HepG2 (cell line): ENCODE measurements at regions not wholly inside any gene's neighbourhood (a gene's known extent, or its start where the extent isn't known, plus 50 kb on each side); places are given as distances from the start of the nearest gene placed in this dataset.

Experiments used
- ATAC-seq: fragments of 200-7000 bp; cut with Tn5 transposase; 3 replicates; pipeline ENCODE4 v1.9.1; 2020; ENCODE audit warnings: mild to moderate bottlenecking, moderate library complexity
- BruUV-seq: library from RNA; stranded (reverse); fragments of 400-500 nt; replicated peaks from 2 replicates; lab custom pipeline; 2021; lab: Mats Ljungman, UMichigan
- CTCF ChIA-PET: fragments of 300-600 bp; formaldehyde crosslinking; extraction: SDS; loops from one replicate; lab custom pipeline; 2021; ENCODE audit warnings: low total read pairs, inconsistent platforms, low intra/inter-chr PET ratio; lab: Yijun Ruan, JAX
- POLR2A ChIA-PET: fragments of 350-600 bp; sonication (Branson Sonifier 250); formaldehyde crosslinking; loops from one replicate; lab custom pipeline; 2020; ENCODE audit warnings: antibody characterized with exemption, inconsistent platforms; lab: Yijun Ruan, JAX
- DNase-seq: peaks from one replicate; pipeline ENCODE4 v3.0.0-alpha.2; 2015; ENCODE audit warnings: low spot score
- FAIRE-seq: peaks from 3 replicates; lab custom pipeline; 2011; peaks lifted over from hg19 to GRCh38; lab: Jason Lieb, UNC
- H2AFZ ChIP-seq: one replicate; pipeline ENCODE4 v1.6.1; 2011; ENCODE audit warnings: low read length, inconsistent platforms
- H3K27ac ChIP-seq: fragments of 300-600 bp; 3 replicates; pipeline ENCODE4 v1.8.0; 2011; ENCODE audit warnings: mixed run types, mild to moderate bottlenecking, mixed read lengths, low read length, inconsistent platforms; ENCODE audit not compliant: insufficient read depth; ENCODE audit errors: extremely low read length
- H3K27me3 ChIP-seq, 2 experiments: fragments of 200-600 bp in 1 of 2; 2 replicates in 1 of 2; 3 replicates in 1 of 2; pipeline versions ENCODE4 v1.6.0 to v1.8.0; 2011; ENCODE audit warnings: low read length in 2 of 2, mild to moderate bottlenecking in 2 of 2, moderate library complexity in 2 of 2, inconsistent platforms in 1 of 2; ENCODE audit not compliant: insufficient read depth in 2 of 2, control insufficient read depth in 1 of 2
- H3K36me3 ChIP-seq, 2 experiments: fragments of 200-600 bp in 1 of 2; replicated peaks in 1 of 2; 2 replicates in 1 of 2; 3 replicates in 1 of 2; pipeline versions ENCODE4 v1.5.1 to v1.8.0; 2011; ENCODE audit warnings: low read length in 2 of 2, inconsistent platforms in 1 of 2; ENCODE audit not compliant: insufficient read depth in 2 of 2, control insufficient read depth in 1 of 2
- H3K4me1 ChIP-seq: 2 replicates; pipeline ENCODE4 v1.5.1; 2012; ENCODE audit warnings: low read length, inconsistent platforms; ENCODE audit not compliant: insufficient read depth
- H3K4me2 ChIP-seq: 2 replicates; pipeline ENCODE4 v1.6.0; 2011; ENCODE audit warnings: low read depth, low read length, inconsistent platforms
- H3K4me3 ChIP-seq, 3 experiments: fragments of 200-600 bp in 1 of 3; sonication (generic), shearing (Covaris generic) in 1 of 3; replicated peaks in 1 of 3; 2 replicates each; pipeline ENCODE4 v1.5.1; 2011 to 2016; ENCODE audit warnings: low read length in 3 of 3, inconsistent platforms in 2 of 3, low read depth in 2 of 3, mild to moderate bottlenecking in 2 of 3, control low read depth in 1 of 3, mixed read lengths in 1 of 3; ENCODE audit not compliant: insufficient read depth in 1 of 3
- H3K79me2 ChIP-seq: one replicate; pipeline ENCODE4 v1.6.1; 2011; ENCODE audit warnings: low read length, inconsistent platforms; ENCODE audit not compliant: insufficient read depth
- H3K9ac ChIP-seq: 2 replicates; pipeline ENCODE4 v1.6.0; 2011; ENCODE audit warnings: mild to moderate bottlenecking, low read depth, low read length, inconsistent platforms; ENCODE audit not compliant: insufficient read depth
- H3K9me3 ChIP-seq: 2 replicates; pipeline ENCODE4 v1.5.1; 2012; ENCODE audit warnings: mild to moderate bottlenecking, low read length
- H4K20me1 ChIP-seq: 2 replicates; pipeline ENCODE4 v1.6.0; 2011; ENCODE audit warnings: inconsistent platforms, mild to moderate bottlenecking, low read length, moderate library complexity; ENCODE audit not compliant: insufficient read depth
- AKNA ChIP-seq: sonication (generic); formaldehyde crosslinking; IDR thresholded peaks from 2 replicates; pipeline ENCODE4 v1.4.0; 2020; ENCODE audit warnings: missing genetic modification reagents, borderline replicate concordance
- ATF2 ChIP-seq: sonication (generic); formaldehyde crosslinking; IDR thresholded peaks from 2 replicates; pipeline ENCODE4 v1.4.0; 2020; ENCODE audit warnings: missing genetic modification reagents
- CCAR2 ChIP-seq: fragments of 200-400 bp; formaldehyde crosslinking; optimal IDR thresholded peaks from 2 replicates; pipeline ENCODE3; 2018; ENCODE audit warnings: low read depth, mild to moderate bottlenecking, low read length, moderate library complexity
- KDM1A ChIP-seq: IDR thresholded peaks from 2 replicates; pipeline ENCODE4 v1.6.1; 2016; ENCODE audit warnings: missing compliant biosample characterization
- NFKB2 ChIP-seq: sonication (generic); formaldehyde crosslinking; IDR thresholded peaks from 2 replicates; pipeline ENCODE4 v1.4.0; 2020; ENCODE audit warnings: missing genetic modification reagents, borderline replicate concordance
- NR1H2 ChIP-seq: sonication (generic); formaldehyde crosslinking; IDR thresholded peaks from 2 replicates; pipeline ENCODE4 v1.8.1; 2022; ENCODE audit warnings: low read depth, missing genetic modification reagents, borderline replicate concordance
- RBM39 ChIP-seq: fragments of 200-400 bp; formaldehyde crosslinking; IDR thresholded peaks from one replicate; pipeline ENCODE4 v1.6.1; 2018; ENCODE audit warnings: antibody characterized with exemption, mild to moderate bottlenecking, low read depth, low read length; ENCODE audit not compliant: poor library complexity, severe bottlenecking
- SP2 ChIP-seq: sonication (generic); formaldehyde crosslinking; IDR thresholded peaks from 2 replicates; pipeline ENCODE4 v1.5.1; 2020; ENCODE audit warnings: mild to moderate bottlenecking, missing genetic modification reagents
- XBP1 ChIP-seq: sonication (generic); formaldehyde crosslinking; IDR thresholded peaks from 2 replicates; pipeline ENCODE4 v1.5.0; 2020; ENCODE audit warnings: missing genetic modification reagents
- ZBTB3 ChIP-seq: sonication (generic); formaldehyde crosslinking; IDR thresholded peaks from 2 replicates; pipeline ENCODE4 v1.4.0; 2020; ENCODE audit warnings: low read depth, mild to moderate bottlenecking, moderate library complexity, missing genetic modification reagents, borderline replicate concordance
- ZNF512B ChIP-seq: sonication (generic); formaldehyde crosslinking; IDR thresholded peaks from 2 replicates; pipeline ENCODE4 v1.5.1; 2020; ENCODE audit warnings: missing genetic modification reagents, mild to moderate bottlenecking, borderline replicate concordance
- ZNF709 ChIP-seq: sonication (generic); formaldehyde crosslinking; IDR thresholded peaks from 2 replicates; pipeline ENCODE4 v1.5.0; 2020; ENCODE audit warnings: mild to moderate bottlenecking, missing genetic modification reagents
- ZNF891 ChIP-seq: sonication (generic); formaldehyde crosslinking; IDR thresholded peaks from 2 replicates; pipeline ENCODE4 v1.5.0; 2020; ENCODE audit warnings: mild to moderate bottlenecking, missing genetic modification reagents
- WGBS: methylation state at CpG from one replicate; pipeline ENCODE4 v1.1.6; 2017; ENCODE audit warnings: low lambda C conversion rate; 5-methylcytosine and 5-hydroxymethylcytosine counted together
- in situ Hi-C: cut with HindIII; loops from 2 replicates; pipeline ENCODE4 v1.10.0; 2017; ENCODE audit warnings: low pct_unique_long_range_greater_than_20kb; ENCODE audit not compliant: extremely low pct_ligation_motif_present
- intact Hi-C: fragments of 100-400 bp; cut with micrococcal nuclease; formaldehyde crosslinking; loops from one replicate; pipeline ENCODE4 v1.10.0; 2022; ENCODE audit not compliant: unreplicated experiment

GRCh38 chr7:90025771-90026170 is 128.5 kb upstream of the STEAP1 start:
- Histone ChIP-seq H3K36me3 (no peaks in the 10 kb centered on the region), H4K20me1 (no peaks in the 10 kb centered on the region), H3K4me2 (no peak overlapping the region), H3K27ac (no peak overlapping the region), H2AFZ (no peak overlapping the region), H3K9ac (no peak overlapping the region), H3K79me2 (no peaks in the 10 kb centered on the region), H3K27me3 (no peaks in the 10 kb centered on the region), H3K9me3 (no peaks in the 10 kb centered on the region), H3K4me1 (no peaks in the 10 kb centered on the region), H3K4me3 (no peak overlapping the region)
- in situ Hi-C loops (no loop called here), intact Hi-C loops (no loop called here)
- FAIRE-seq, result no peak
- no TSS peak for BruUV-seq
- DNase-seq, result no peak
- WGBS, result 4% methylated on average over 1 of the region's 1 CpG
- CTCF ChIA-PET, result no interaction called here
- no peak for TF ChIP-seq ZNF512B
- TF ChIP-seq ZNF891 (CRISPR knock-in tag), result no peak
- TF ChIP-seq NFKB2 (CRISPR knock-in tag), result no peak
- TF ChIP-seq RBM39, result no peak
- no peak for TF ChIP-seq SP2 (CRISPR knock-in tag)
- no peak for TF ChIP-seq ATF2
- TF ChIP-seq ZNF709 (CRISPR knock-in tag), result no peak
- TF ChIP-seq CCAR2, result no peak
- TF ChIP-seq AKNA (CRISPR knock-in tag), result no peak
- TF ChIP-seq ZBTB3 (CRISPR knock-in tag), result no peak
- no peak for TF ChIP-seq XBP1 (CRISPR knock-in tag)
- no peak for TF ChIP-seq NR1H2 (CRISPR knock-in tag)
- TF ChIP-seq KDM1A (CRISPR knock-in tag), result no peak
- no peak for ATAC-seq
- POLR2A ChIA-PET, result no interaction called here
